ENCODE measurements at regions not wholly inside any gene's neighbourhood (a gene's known extent, or its start where the extent isn't known, plus 50 kb on each side); places are given as distances from the start of the nearest gene placed in this dataset.

DNA sequence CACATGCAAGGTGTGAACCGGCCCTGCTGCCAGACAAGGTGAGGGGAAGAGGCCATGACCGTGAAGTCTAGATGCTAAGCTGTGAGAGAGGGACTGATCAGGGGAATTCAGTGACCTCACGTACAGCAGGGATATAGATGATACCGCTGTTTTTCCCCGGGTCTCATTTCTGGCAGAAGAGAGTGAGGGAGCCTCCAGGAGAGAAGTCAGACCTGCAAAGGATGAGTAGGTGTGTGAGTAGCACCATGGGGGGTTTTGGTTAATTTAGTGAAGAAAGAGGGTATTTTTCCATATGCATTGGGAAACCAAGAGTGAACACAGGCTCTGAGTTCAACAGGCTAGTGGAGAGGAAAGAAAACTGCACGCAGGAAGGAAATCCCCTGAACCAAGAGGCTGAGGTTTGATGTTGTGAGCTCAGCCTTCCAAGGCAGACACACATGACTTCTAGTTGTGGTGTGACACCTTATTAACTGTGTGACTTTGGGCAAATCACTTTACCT, 127.6 kb upstream of the GATB start:
- no peak for ATAC-seq
- TF ChIP-seq ZC3H10 (CRISPR knock-in tag; IDR thresholded peaks at IDR 0.05) (no peak), SNAI2 (CRISPR knock-in tag; IDR thresholded peaks at IDR 0.05) (no peak), ZNF8 (CRISPR knock-in tag; IDR thresholded peaks at IDR 0.05) (no peak), ZNF70 (CRISPR knock-in tag; IDR thresholded peaks at IDR 0.05) (no peak), ZFP3 (CRISPR knock-in tag; IDR thresholded peaks at IDR 0.05) (no peak), ARNTL (CRISPR knock-in tag; IDR thresholded peaks at IDR 0.05; ENCODE audit: borderline replicate concordance, low read depth) (no peak)

DNA sequence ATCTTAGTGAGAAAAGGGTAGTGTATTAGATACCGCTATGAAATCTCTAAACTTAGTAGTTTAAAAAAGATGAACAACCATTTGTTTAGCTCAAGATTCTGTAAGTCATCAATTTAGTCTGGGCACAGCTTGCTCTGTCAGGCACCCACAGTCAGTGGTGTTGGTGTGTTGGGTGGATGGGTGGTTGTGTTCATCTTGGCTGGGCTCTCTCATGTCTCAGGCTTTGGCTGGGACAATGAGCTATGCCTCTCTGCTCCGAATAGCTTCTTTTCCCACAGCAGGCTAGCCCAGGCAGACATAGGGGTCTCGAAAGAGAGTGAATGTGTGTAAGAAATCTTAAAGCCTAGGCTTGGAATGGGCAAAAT, 127.0 kb upstream of the GATB start:
- TF ChIP-seq ZNF565 (CRISPR knock-in tag; conservative IDR thresholded peaks at IDR 0.05; ENCODE audit: low read depth): no peak
- TF ChIP-seq, protein P1, sequence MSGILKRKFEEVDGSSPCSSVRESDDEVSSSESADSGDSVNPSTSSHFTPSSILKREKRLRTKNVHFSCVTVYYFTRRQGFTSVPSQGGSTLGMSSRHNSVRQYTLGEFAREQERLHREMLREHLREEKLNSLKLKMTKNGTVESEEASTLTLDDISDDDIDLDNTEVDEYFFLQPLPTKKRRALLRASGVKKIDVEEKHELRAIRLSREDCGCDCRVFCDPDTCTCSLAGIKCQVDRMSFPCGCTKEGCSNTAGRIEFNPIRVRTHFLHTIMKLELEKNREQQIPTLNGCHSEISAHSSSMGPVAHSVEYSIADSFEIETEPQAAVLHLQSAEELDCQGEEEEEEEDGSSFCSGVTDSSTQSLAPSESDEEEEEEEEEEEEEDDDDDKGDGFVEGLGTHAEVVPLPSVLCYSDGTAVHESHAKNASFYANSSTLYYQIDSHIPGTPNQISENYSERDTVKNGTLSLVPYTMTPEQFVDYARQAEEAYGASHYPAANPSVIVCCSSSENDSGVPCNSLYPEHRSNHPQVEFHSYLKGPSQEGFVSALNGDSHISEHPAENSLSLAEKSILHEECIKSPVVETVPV (CRISPR knock-in tag; IDR thresholded peaks at IDR 0.05): no peak
- no peak for TF ChIP-seq ARNTL (CRISPR knock-in tag; IDR thresholded peaks at IDR 0.05; ENCODE audit: borderline replicate concordance, low read depth)
- no peak for TF ChIP-seq ZC3H10 (CRISPR knock-in tag; IDR thresholded peaks at IDR 0.05)
- no peak for TF ChIP-seq ZFP30 (CRISPR knock-in tag; IDR thresholded peaks at IDR 0.05)
- no peak for TF ChIP-seq ISL1 (CRISPR knock-in tag; IDR thresholded peaks at IDR 0.05)
- TF ChIP-seq, protein P2, sequence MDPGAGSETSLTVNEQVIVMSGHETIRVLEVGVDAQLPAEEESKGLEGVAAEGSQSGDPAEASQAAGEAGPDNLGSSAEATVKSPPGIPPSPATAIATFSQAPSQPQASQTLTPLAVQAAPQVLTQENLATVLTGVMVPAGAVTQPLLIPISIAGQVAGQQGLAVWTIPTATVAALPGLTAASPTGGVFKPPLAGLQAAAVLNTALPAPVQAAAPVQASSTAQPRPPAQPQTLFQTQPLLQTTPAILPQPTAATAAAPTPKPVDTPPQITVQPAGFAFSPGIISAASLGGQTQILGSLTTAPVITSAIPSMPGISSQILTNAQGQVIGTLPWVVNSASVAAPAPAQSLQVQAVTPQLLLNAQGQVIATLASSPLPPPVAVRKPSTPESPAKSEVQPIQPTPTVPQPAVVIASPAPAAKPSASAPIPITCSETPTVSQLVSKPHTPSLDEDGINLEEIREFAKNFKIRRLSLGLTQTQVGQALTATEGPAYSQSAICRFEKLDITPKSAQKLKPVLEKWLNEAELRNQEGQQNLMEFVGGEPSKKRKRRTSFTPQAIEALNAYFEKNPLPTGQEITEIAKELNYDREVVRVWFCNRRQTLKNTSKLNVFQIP (CRISPR knock-in tag; IDR thresholded peaks at IDR 0.05; ENCODE audit: borderline replicate concordance, low read depth): no peak
- no peak for TF ChIP-seq SNAI2 (CRISPR knock-in tag; IDR thresholded peaks at IDR 0.05)
- TF ChIP-seq, protein P3, sequence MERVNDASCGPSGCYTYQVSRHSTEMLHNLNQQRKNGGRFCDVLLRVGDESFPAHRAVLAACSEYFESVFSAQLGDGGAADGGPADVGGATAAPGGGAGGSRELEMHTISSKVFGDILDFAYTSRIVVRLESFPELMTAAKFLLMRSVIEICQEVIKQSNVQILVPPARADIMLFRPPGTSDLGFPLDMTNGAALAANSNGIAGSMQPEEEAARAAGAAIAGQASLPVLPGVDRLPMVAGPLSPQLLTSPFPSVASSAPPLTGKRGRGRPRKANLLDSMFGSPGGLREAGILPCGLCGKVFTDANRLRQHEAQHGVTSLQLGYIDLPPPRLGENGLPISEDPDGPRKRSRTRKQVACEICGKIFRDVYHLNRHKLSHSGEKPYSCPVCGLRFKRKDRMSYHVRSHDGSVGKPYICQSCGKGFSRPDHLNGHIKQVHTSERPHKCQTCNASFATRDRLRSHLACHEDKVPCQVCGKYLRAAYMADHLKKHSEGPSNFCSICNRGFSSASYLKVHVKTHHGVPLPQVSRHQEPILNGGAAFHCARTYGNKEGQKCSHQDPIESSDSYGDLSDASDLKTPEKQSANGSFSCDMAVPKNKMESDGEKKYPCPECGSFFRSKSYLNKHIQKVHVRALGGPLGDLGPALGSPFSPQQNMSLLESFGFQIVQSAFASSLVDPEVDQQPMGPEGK (CRISPR knock-in tag; IDR thresholded peaks at IDR 0.05; ENCODE audit: borderline replicate concordance): no peak
- TF ChIP-seq, protein P4, sequence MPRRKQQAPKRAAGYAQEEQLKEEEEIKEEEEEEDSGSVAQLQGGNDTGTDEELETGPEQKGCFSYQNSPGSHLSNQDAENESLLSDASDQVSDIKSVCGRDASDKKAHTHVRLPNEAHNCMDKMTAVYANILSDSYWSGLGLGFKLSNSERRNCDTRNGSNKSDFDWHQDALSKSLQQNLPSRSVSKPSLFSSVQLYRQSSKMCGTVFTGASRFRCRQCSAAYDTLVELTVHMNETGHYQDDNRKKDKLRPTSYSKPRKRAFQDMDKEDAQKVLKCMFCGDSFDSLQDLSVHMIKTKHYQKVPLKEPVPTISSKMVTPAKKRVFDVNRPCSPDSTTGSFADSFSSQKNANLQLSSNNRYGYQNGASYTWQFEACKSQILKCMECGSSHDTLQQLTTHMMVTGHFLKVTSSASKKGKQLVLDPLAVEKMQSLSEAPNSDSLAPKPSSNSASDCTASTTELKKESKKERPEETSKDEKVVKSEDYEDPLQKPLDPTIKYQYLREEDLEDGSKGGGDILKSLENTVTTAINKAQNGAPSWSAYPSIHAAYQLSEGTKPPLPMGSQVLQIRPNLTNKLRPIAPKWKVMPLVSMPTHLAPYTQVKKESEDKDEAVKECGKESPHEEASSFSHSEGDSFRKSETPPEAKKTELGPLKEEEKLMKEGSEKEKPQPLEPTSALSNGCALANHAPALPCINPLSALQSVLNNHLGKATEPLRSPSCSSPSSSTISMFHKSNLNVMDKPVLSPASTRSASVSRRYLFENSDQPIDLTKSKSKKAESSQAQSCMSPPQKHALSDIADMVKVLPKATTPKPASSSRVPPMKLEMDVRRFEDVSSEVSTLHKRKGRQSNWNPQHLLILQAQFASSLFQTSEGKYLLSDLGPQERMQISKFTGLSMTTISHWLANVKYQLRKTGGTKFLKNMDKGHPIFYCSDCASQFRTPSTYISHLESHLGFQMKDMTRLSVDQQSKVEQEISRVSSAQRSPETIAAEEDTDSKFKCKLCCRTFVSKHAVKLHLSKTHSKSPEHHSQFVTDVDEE (CRISPR knock-in tag; IDR thresholded peaks at IDR 0.05): no peak
- TF ChIP-seq ESRRG (CRISPR knock-in tag; IDR thresholded peaks at IDR 0.05): no peak
- no peak for TF ChIP-seq ZNF70 (CRISPR knock-in tag; IDR thresholded peaks at IDR 0.05)
- TF ChIP-seq CSDC2 (CRISPR knock-in tag; IDR thresholded peaks at IDR 0.05): no peak
- no peak for TF ChIP-seq OSR1 (CRISPR knock-in tag; IDR thresholded peaks at IDR 0.05)
- no peak for TF ChIP-seq TCF4 (CRISPR knock-in tag; IDR thresholded peaks at IDR 0.05; ENCODE audit: borderline replicate concordance)
- TF ChIP-seq, protein P5, sequence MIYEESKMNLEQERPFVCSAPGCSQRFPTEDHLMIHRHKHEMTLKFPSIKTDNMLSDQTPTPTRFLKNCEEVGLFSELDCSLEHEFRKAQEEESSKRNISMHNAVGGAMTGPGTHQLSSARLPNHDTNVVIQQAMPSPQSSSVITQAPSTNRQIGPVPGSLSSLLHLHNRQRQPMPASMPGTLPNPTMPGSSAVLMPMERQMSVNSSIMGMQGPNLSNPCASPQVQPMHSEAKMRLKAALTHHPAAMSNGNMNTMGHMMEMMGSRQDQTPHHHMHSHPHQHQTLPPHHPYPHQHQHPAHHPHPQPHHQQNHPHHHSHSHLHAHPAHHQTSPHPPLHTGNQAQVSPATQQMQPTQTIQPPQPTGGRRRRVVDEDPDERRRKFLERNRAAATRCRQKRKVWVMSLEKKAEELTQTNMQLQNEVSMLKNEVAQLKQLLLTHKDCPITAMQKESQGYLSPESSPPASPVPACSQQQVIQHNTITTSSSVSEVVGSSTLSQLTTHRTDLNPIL (CRISPR knock-in tag; IDR thresholded peaks at IDR 0.05; ENCODE audit: low read depth): no peak
- no peak for TF ChIP-seq GLIS3 (CRISPR knock-in tag; IDR thresholded peaks at IDR 0.05)
- ATAC-seq: no peak

DNA sequence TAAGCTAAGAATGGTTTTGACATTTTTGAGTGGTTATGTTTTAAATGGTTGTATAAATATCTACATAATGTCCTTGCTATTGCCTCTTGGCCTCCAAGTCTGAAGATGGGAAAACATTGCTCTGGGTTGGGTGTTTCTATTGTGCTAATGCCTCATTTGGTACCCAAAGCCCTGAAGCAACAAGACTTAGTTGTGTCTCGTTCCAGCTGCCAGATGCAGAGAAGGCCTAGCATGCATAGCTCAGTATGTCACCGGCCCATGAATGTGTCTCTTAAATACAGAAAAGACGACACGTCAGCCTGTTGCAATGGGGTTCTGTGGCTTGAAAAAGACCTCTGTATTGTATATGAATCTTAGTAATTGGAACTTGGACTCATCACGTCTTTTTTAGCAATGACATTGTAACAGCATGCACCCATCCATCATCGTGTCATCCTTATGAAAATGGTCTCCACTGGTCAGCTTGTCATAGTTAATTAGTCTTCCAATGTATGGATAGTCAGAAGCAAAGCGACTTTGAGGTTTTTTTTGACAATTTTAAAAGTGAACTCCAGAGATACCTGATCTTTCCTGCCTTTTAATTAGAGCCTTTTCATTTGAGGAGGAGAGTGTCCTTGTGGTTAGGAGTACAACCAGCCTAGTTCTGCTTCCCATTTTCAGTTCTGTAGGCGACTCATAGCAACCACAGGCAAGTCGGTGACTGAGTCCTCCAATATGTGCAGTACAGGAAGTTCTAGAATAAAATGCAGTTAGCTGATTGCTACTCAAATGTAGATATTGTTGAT, 126.4 kb upstream of the GATB start:
- ATAC-seq: peak; percentile 40; the same call in 1 of the 3 replicates
- TF ChIP-seq GLIS3 (CRISPR knock-in tag; IDR thresholded peaks at IDR 0.05) (no peak), TCF4 (CRISPR knock-in tag; IDR thresholded peaks at IDR 0.05; ENCODE audit: borderline replicate concordance) (no peak), BACH2 (CRISPR knock-in tag; IDR thresholded peaks at IDR 0.05; ENCODE audit: borderline replicate concordance) (no peak), ISL1 (CRISPR knock-in tag; IDR thresholded peaks at IDR 0.05) (no peak), RARB (CRISPR knock-in tag; IDR thresholded peaks at IDR 0.05) (no peak), OSR1 (CRISPR knock-in tag; IDR thresholded peaks at IDR 0.05) (no peak), TOX (CRISPR knock-in tag; IDR thresholded peaks at IDR 0.05; ENCODE audit: borderline replicate concordance) (no peak), PPARA (CRISPR knock-in tag; IDR thresholded peaks at IDR 0.05; ENCODE audit: borderline replicate concordance) (no peak), ZC3H10 (CRISPR knock-in tag; IDR thresholded peaks at IDR 0.05) (no peak), ZNF70 (CRISPR knock-in tag; IDR thresholded peaks at IDR 0.05) (no peak)
- TF ChIP-seq, protein P1 (CRISPR knock-in tag; IDR thresholded peaks at IDR 0.05): no peak
- TF ChIP-seq, protein P5 (CRISPR knock-in tag; IDR thresholded peaks at IDR 0.05; ENCODE audit: low read depth): no peak
